ENCODE measurements at regions not wholly inside any gene's neighbourhood (a gene's known extent, or its start where the extent isn't known, plus 50 kb on each side); places are given as distances from the start of the nearest gene placed in this dataset.

GRCh38 chr4:111919639-111920038, 225.6 kb upstream of the FAM241A start:
- Histone ChIP-seq H3K9ac (ENCODE audit: low read depth in 1 of 2, low read length in 2 of 2) (no peak overlapping the region), H3K4me1 (ENCODE audit: control insufficient read depth in 2 of 2, insufficient read depth in 2 of 2, low read length in 2 of 2) (no peaks in the 10 kb centered on the region), H3K36me3 (ENCODE audit: control insufficient read depth in 2 of 2, insufficient read depth in 2 of 2, low read length in 2 of 2) (no peaks in the 10 kb centered on the region), H3K27ac (ENCODE audit: low read depth in 2 of 2, low read length in 2 of 2) (no peak overlapping the region), H3K9me3 (ENCODE audit: control insufficient read depth in 2 of 2, low read length in 2 of 2) (no peaks in the 10 kb centered on the region), H3K27me3 (ENCODE audit: control insufficient read depth in 2 of 2, insufficient read depth in 2 of 2, low read length in 2 of 2) (no peaks in the 10 kb centered on the region), H3K4me3 (ENCODE audit: low read length in 2 of 2) (no peak overlapping the region)

GRCh38 chr4:111921714-111922113, 223.5 kb upstream of the FAM241A start:
- H3K27ac ChIP-seq (ENCODE audit: low read depth in 2 of 2, low read length in 2 of 2): no peak overlapping the region
- H3K9me3 ChIP-seq (ENCODE audit: control insufficient read depth in 2 of 2, low read length in 2 of 2): no peaks in the 10 kb centered on the region
- no peaks in the 10 kb centered on the region for H3K36me3 ChIP-seq (ENCODE audit: control insufficient read depth in 2 of 2, insufficient read depth in 2 of 2, low read length in 2 of 2)
- no peak overlapping the region for H3K9ac ChIP-seq (ENCODE audit: low read depth in 1 of 2, low read length in 2 of 2)
- H3K4me1 ChIP-seq (ENCODE audit: control insufficient read depth in 2 of 2, insufficient read depth in 2 of 2, low read length in 2 of 2): no peaks in the 10 kb centered on the region
- no peak overlapping the region for H3K4me3 ChIP-seq (ENCODE audit: low read length in 2 of 2)
- no peaks in the 10 kb centered on the region for H3K27me3 ChIP-seq (ENCODE audit: control insufficient read depth in 2 of 2, insufficient read depth in 2 of 2, low read length in 2 of 2)

GRCh38 chr4:111923786-111924185, 221.5 kb upstream of the FAM241A start:
- no peaks in the 10 kb centered on the region for H3K9me3 ChIP-seq (ENCODE audit: control insufficient read depth in 2 of 2, low read length in 2 of 2)

GRCh38 chr4:111924696-111925095, 220.6 kb upstream of the FAM241A start:
- Histone ChIP-seq H3K27me3 (ENCODE audit: control insufficient read depth in 2 of 2, insufficient read depth in 2 of 2, low read length in 2 of 2) (no peaks in the 10 kb centered on the region), H3K9ac (ENCODE audit: low read depth in 1 of 2, low read length in 2 of 2) (no peak overlapping the region), H3K9me3 (ENCODE audit: control insufficient read depth in 2 of 2, low read length in 2 of 2) (no peaks in the 10 kb centered on the region), H3K4me3 (ENCODE audit: low read length in 2 of 2) (no peak overlapping the region), H3K27ac (ENCODE audit: low read depth in 2 of 2, low read length in 2 of 2) (no peak overlapping the region), H3K36me3 (ENCODE audit: control insufficient read depth in 2 of 2, insufficient read depth in 2 of 2, low read length in 2 of 2) (no peaks in the 10 kb centered on the region), H3K4me1 (ENCODE audit: control insufficient read depth in 2 of 2, insufficient read depth in 2 of 2, low read length in 2 of 2) (no peaks in the 10 kb centered on the region)

More at GRCh38 chr4:111923786-111924185, 221.5 kb upstream of the FAM241A start:
- Histone ChIP-seq H3K36me3 (ENCODE audit: control insufficient read depth in 2 of 2, insufficient read depth in 2 of 2, low read length in 2 of 2) (no peaks in the 10 kb centered on the region), H3K9ac (ENCODE audit: low read depth in 1 of 2, low read length in 2 of 2) (no peak overlapping the region), H3K27me3 (ENCODE audit: control insufficient read depth in 2 of 2, insufficient read depth in 2 of 2, low read length in 2 of 2) (no peaks in the 10 kb centered on the region), H3K4me3 (ENCODE audit: low read length in 2 of 2) (no peak overlapping the region), H3K4me1 (ENCODE audit: control insufficient read depth in 2 of 2, insufficient read depth in 2 of 2, low read length in 2 of 2) (no peaks in the 10 kb centered on the region), H3K27ac (ENCODE audit: low read depth in 2 of 2, low read length in 2 of 2) (no peak overlapping the region)

- Histone ChIP-seq H3K9me3 (ENCODE audit: control insufficient read depth in 2 of 2, low read length in 2 of 2) (peaks cover 0 to 1% of the 10 kb centered on the region in 2 donors), H3K4me1 (ENCODE audit: control insufficient read depth in 2 of 2, insufficient read depth in 2 of 2, low read length in 2 of 2) (no peaks in the 10 kb centered on the region), H3K27ac (ENCODE audit: low read depth in 2 of 2, low read length in 2 of 2) (no peak overlapping the region), H3K36me3 (ENCODE audit: control insufficient read depth in 2 of 2, insufficient read depth in 2 of 2, low read length in 2 of 2) (no peaks in the 10 kb centered on the region), H3K4me3 (ENCODE audit: low read length in 2 of 2) (no peak overlapping the region), H3K9ac (ENCODE audit: low read depth in 1 of 2, low read length in 2 of 2) (no peak overlapping the region), H3K27me3 (ENCODE audit: control insufficient read depth in 2 of 2, insufficient read depth in 2 of 2, low read length in 2 of 2) (no peaks in the 10 kb centered on the region)
Measured at GRCh38 chr4:111930659-111931058, 214.6 kb upstream of the FAM241A start.

GRCh38 chr4:111933703-111934102, 211.6 kb upstream of the FAM241A start:
- H3K4me1 ChIP-seq (ENCODE audit: control insufficient read depth in 2 of 2, insufficient read depth in 2 of 2, low read length in 2 of 2): no peaks in the 10 kb centered on the region
- peaks cover 0 to 1% of the 10 kb centered on the region in 2 donors for H3K9me3 ChIP-seq (ENCODE audit: control insufficient read depth in 2 of 2, low read length in 2 of 2)
- H3K36me3 ChIP-seq (ENCODE audit: control insufficient read depth in 2 of 2, insufficient read depth in 2 of 2, low read length in 2 of 2): no peaks in the 10 kb centered on the region

GRCh38 chr4:111934314-111934713, 210.9 kb upstream of the FAM241A start:
- Histone ChIP-seq H3K9me3 (ENCODE audit: control insufficient read depth in 2 of 2, low read length in 2 of 2) (peaks cover 0 to 1% of the 10 kb centered on the region in 2 donors), H3K27ac (ENCODE audit: low read depth in 2 of 2, low read length in 2 of 2) (no peak overlapping the region), H3K9ac (ENCODE audit: low read depth in 1 of 2, low read length in 2 of 2) (no peak overlapping the region), H3K4me3 (ENCODE audit: low read length in 2 of 2) (no peak overlapping the region), H3K36me3 (ENCODE audit: control insufficient read depth in 2 of 2, insufficient read depth in 2 of 2, low read length in 2 of 2) (no peaks in the 10 kb centered on the region), H3K27me3 (ENCODE audit: control insufficient read depth in 2 of 2, insufficient read depth in 2 of 2, low read length in 2 of 2) (no peaks in the 10 kb centered on the region), H3K4me1 (ENCODE audit: control insufficient read depth in 2 of 2, insufficient read depth in 2 of 2, low read length in 2 of 2) (no peaks in the 10 kb centered on the region)

More at GRCh38 chr4:111933703-111934102, 211.6 kb upstream of the FAM241A start:
- Histone ChIP-seq H3K9ac (ENCODE audit: low read depth in 1 of 2, low read length in 2 of 2) (no peak overlapping the region), H3K4me3 (ENCODE audit: low read length in 2 of 2) (no peak overlapping the region), H3K27me3 (ENCODE audit: control insufficient read depth in 2 of 2, insufficient read depth in 2 of 2, low read length in 2 of 2) (no peaks in the 10 kb centered on the region), H3K27ac (ENCODE audit: low read depth in 2 of 2, low read length in 2 of 2) (no peak overlapping the region)

- no peaks in the 10 kb centered on the region for H3K27me3 ChIP-seq (ENCODE audit: control insufficient read depth in 2 of 2, insufficient read depth in 2 of 2, low read length in 2 of 2)
- no peaks in the 10 kb centered on the region for H3K9me3 ChIP-seq (ENCODE audit: control insufficient read depth in 2 of 2, low read length in 2 of 2)
- no peak overlapping the region for H3K27ac ChIP-seq (ENCODE audit: low read depth in 2 of 2, low read length in 2 of 2)
- no peak overlapping the region for H3K9ac ChIP-seq (ENCODE audit: low read depth in 1 of 2, low read length in 2 of 2)
- H3K4me3 ChIP-seq (ENCODE audit: low read length in 2 of 2): no peak overlapping the region
- no peaks in the 10 kb centered on the region for H3K36me3 ChIP-seq (ENCODE audit: control insufficient read depth in 2 of 2, insufficient read depth in 2 of 2, low read length in 2 of 2)
- H3K4me1 ChIP-seq (ENCODE audit: control insufficient read depth in 2 of 2, insufficient read depth in 2 of 2, low read length in 2 of 2): no peaks in the 10 kb centered on the region
Measured at GRCh38 chr4:111937368-111937767, 207.9 kb upstream of the FAM241A start.

GRCh38 chr4:111941957-111942356, 203.3 kb upstream of the FAM241A start:
- H3K4me1 ChIP-seq (ENCODE audit: control insufficient read depth in 2 of 2, insufficient read depth in 2 of 2, low read length in 2 of 2): no peaks in the 10 kb centered on the region
- H3K27ac ChIP-seq (ENCODE audit: low read depth in 2 of 2, low read length in 2 of 2): no peak overlapping the region
- no peaks in the 10 kb centered on the region for H3K9me3 ChIP-seq (ENCODE audit: control insufficient read depth in 2 of 2, low read length in 2 of 2)
- no peak overlapping the region for H3K4me3 ChIP-seq (ENCODE audit: low read length in 2 of 2)
- H3K36me3 ChIP-seq (ENCODE audit: control insufficient read depth in 2 of 2, insufficient read depth in 2 of 2, low read length in 2 of 2): no peaks in the 10 kb centered on the region
- no peaks in the 10 kb centered on the region for H3K27me3 ChIP-seq (ENCODE audit: control insufficient read depth in 2 of 2, insufficient read depth in 2 of 2, low read length in 2 of 2)
- H3K9ac ChIP-seq (ENCODE audit: low read depth in 1 of 2, low read length in 2 of 2): no peak overlapping the region

GRCh38 chr4:111943796-111944203, 201.5 kb upstream of the FAM241A start:
- no peaks in the 10 kb centered on the region for H3K36me3 ChIP-seq (ENCODE audit: control insufficient read depth in 2 of 2, insufficient read depth in 2 of 2, low read length in 2 of 2)
- H3K27me3 ChIP-seq (ENCODE audit: control insufficient read depth in 2 of 2, insufficient read depth in 2 of 2, low read length in 2 of 2): no peaks in the 10 kb centered on the region
- H3K9ac ChIP-seq (ENCODE audit: low read depth in 1 of 2, low read length in 2 of 2): no peak overlapping the region
- no peaks in the 10 kb centered on the region for H3K4me1 ChIP-seq (ENCODE audit: control insufficient read depth in 2 of 2, insufficient read depth in 2 of 2, low read length in 2 of 2)
- H3K27ac ChIP-seq (ENCODE audit: low read depth in 2 of 2, low read length in 2 of 2): no peak overlapping the region
- no peaks in the 10 kb centered on the region for H3K9me3 ChIP-seq (ENCODE audit: control insufficient read depth in 2 of 2, low read length in 2 of 2)
- H3K4me3 ChIP-seq (ENCODE audit: low read length in 2 of 2): no peak overlapping the region

GRCh38 chr4:111945014-111945413, 200.2 kb upstream of the FAM241A start:
- H3K4me3 ChIP-seq (ENCODE audit: low read length in 2 of 2): no peak overlapping the region
- H3K9me3 ChIP-seq (ENCODE audit: control insufficient read depth in 2 of 2, low read length in 2 of 2): no peaks in the 10 kb centered on the region
- no peaks in the 10 kb centered on the region for H3K27me3 ChIP-seq (ENCODE audit: control insufficient read depth in 2 of 2, insufficient read depth in 2 of 2, low read length in 2 of 2)
- no peak overlapping the region for H3K27ac ChIP-seq (ENCODE audit: low read depth in 2 of 2, low read length in 2 of 2)
- no peak overlapping the region for H3K9ac ChIP-seq (ENCODE audit: low read depth in 1 of 2, low read length in 2 of 2)
- H3K36me3 ChIP-seq (ENCODE audit: control insufficient read depth in 2 of 2, insufficient read depth in 2 of 2, low read length in 2 of 2): no peaks in the 10 kb centered on the region
- H3K4me1 ChIP-seq (ENCODE audit: control insufficient read depth in 2 of 2, insufficient read depth in 2 of 2, low read length in 2 of 2): no peaks in the 10 kb centered on the region

Data from mucosa of rectum (tissue), 2 donors.